Prostate gland (tissue), 2 donors: ENCODE measurements at regions not wholly inside any gene's neighbourhood (a gene's known extent, or its start where the extent isn't known, plus 50 kb on each side); places are given as distances from the start of the nearest gene placed in this dataset.

ENCODE experiments used
- DNase-seq: peaks from one replicate; pipeline ENCODE4 v3.0.0-alpha.2; 2019; ENCODE audit warnings: low spot score
- H3K27ac ChIP-seq, 2 donors: fragments of 200-600 bp; sonication (generic); 2 replicates each; pipeline ENCODE4 v1.5.1; 2017 to 2019
- H3K27me3 ChIP-seq: fragments of 200-600 bp; sonication (generic); replicated peaks from 2 replicates; pipeline ENCODE4 v1.5.1; 2019; ENCODE audit not compliant: insufficient read depth
- H3K36me3 ChIP-seq, 2 donors: fragments of 200-600 bp; sonication (generic); 1 replicate in 1 of 2; 2 replicates in 1 of 2; pipeline versions ENCODE4 v1.5.1 to v1.8.1; 2017 to 2019
- H3K4me1 ChIP-seq: fragments of 200-600 bp; sonication (generic); replicated peaks from 2 replicates; pipeline ENCODE4 v1.5.1; 2019
- H3K4me3 ChIP-seq, 2 donors: fragments of 200-600 bp; sonication (generic); 2 replicates each; pipeline ENCODE4 v1.5.1; 2017 to 2019
- H3K9me3 ChIP-seq: fragments of 200-600 bp; sonication (generic); 2 replicates; pipeline ENCODE4 v1.5.1; 2017
- CTCF ChIP-seq, 4 experiments: fragments of 200-600 bp in 2 of 4; fragments of 450-650 bp in 2 of 4; sonication (generic) in 2 of 4; IDR thresholded peaks; 1 replicate in 3 of 4; 2 replicates in 1 of 4; pipeline ENCODE4 v1.5.1; 2016 to 2019; ENCODE audit warnings: antibody characterized with exemption in 4 of 4, mild to moderate bottlenecking in 2 of 4, moderate library complexity in 2 of 4
- POLR2A ChIP-seq: fragments of 450-650 bp; IDR thresholded peaks from one replicate; pipeline ENCODE4 v1.6.1; 2016; ENCODE audit warnings: antibody characterized with exemption, mild to moderate bottlenecking
- POLR2AphosphoS5 ChIP-seq: sonication (generic); formaldehyde crosslinking; IDR thresholded peaks from one replicate; pipeline ENCODE4 v1.6.1; 2017; ENCODE audit warnings: antibody characterized with exemption
- WGBS: methylation state at CpG from one replicate; pipeline ENCODE4 v1.1.5; 2018; 5-methylcytosine and 5-hydroxymethylcytosine counted together
- intact Hi-C: fragments of 100-400 bp; cut with DNase I; formaldehyde crosslinking; loops from one replicate; pipeline ENCODE4 v1.14.2; 2022

- WGBS, result 39% methylated on average over 2 of the region's 2 CpGs
- Histone ChIP-seq H3K36me3 (no peaks in the 10 kb centered on the region), H3K4me3 (no peak overlapping the region), H3K4me1 (no peaks in the 10 kb centered on the region), H3K9me3 (no peaks in the 10 kb centered on the region), H3K27ac (no peak overlapping the region), H3K27me3 (no peaks in the 10 kb centered on the region)
- intact Hi-C loops, result no loop called here
- TF ChIP-seq POLR2AphosphoS5 (no peak), CTCF (IDR thresholded peaks at IDR 0.05) (no peak), POLR2A (no peak)
- DNase-seq, result no peak
Observed at GRCh38 chr3:192010490-192010889, 549.5 kb downstream of the PYDC2 start.

GRCh38 chr3:192011137-192011536 lies 550.2 kb downstream of the PYDC2 start:
- H3K4me1 ChIP-seq, result no peaks in the 10 kb centered on the region
- intact Hi-C loops, result no loop called here
- H3K9me3 ChIP-seq, result no peaks in the 10 kb centered on the region
- H3K36me3 ChIP-seq, result no peaks in the 10 kb centered on the region
- 64% methylated on average over 1 of the region's 1 CpG for WGBS
- TF ChIP-seq POLR2AphosphoS5 (peak; percentile 15), CTCF (IDR thresholded peaks at IDR 0.05) (no peak)
- H3K27me3 ChIP-seq, result no peaks in the 10 kb centered on the region
- no peak overlapping the region for H3K27ac ChIP-seq
- no peak for DNase-seq
- no peak overlapping the region for H3K4me3 ChIP-seq

GRCh38 chr3:192013110-192013509 lies 552.1 kb downstream of the PYDC2 start:
- Histone ChIP-seq H3K27me3 (no peaks in the 10 kb centered on the region), H3K4me3 (no peak overlapping the region), H3K4me1 (no peaks in the 10 kb centered on the region), H3K27ac (no peak overlapping the region), H3K36me3 (no peaks in the 10 kb centered on the region), H3K9me3 (no peaks in the 10 kb centered on the region)
- intact Hi-C loops, result no loop called here
- 97% methylated on average over 1 of the region's 1 CpG for WGBS
- no peak for DNase-seq
- TF ChIP-seq CTCF (IDR thresholded peaks at IDR 0.05) (no peak), POLR2A (no peak), POLR2AphosphoS5 (no peak)

DNA sequence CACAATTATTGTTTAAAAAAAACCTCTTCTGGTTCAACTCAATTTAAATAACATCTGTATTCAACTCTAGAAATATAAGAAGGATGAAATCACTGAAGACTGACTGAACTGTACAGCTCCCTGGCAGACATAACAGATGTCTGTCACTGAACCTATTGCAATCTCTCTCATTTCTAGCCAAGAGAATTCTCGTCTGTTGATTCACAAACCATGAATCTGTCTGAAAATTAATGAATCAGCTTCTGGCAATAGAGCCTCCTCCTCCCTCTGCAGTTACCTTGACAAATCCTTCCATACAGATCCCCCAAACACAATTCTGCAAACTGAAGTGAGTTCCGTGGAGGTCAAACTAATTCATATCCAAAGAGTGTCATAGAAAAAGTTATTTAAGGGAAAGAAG lies 561.4 kb downstream of the PYDC2 start:
- Histone ChIP-seq H3K4me3 (no peak overlapping the region), H3K36me3 (no peaks in the 10 kb centered on the region), H3K4me1 (no peaks in the 10 kb centered on the region), H3K27ac (no peak overlapping the region), H3K27me3 (no peaks in the 10 kb centered on the region), H3K9me3 (no peaks in the 10 kb centered on the region)
- WGBS, result 61% methylated on average over 2 of the region's 2 CpGs
- DNase-seq, result no peak
- TF ChIP-seq POLR2AphosphoS5 (no peak), POLR2A (no peak), CTCF (IDR thresholded peaks at IDR 0.05) (no peak)
- intact Hi-C loops, result no loop called here

DNA sequence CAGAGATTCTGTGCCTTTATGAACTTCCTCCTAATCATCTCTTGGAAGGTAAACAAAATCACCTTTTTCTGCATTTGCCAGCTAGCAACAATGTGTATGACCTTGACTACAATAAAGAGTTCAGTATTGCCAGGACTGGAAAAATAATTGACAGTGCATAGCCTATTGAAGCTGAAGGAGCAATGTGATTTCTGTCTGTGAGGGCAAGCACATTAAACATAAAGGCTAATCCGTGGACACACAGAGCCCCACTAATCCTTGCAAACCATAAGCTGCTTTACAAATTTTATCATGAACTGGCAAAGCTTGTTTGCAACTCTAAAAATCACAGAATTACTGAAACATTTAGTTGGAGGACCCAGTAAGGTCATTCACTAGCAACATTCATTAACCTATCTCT lies 563.8 kb downstream of the PYDC2 start:
- Histone ChIP-seq H3K27ac (no peak overlapping the region), H3K27me3 (no peaks in the 10 kb centered on the region), H3K9me3 (no peaks in the 10 kb centered on the region), H3K36me3 (no peaks in the 10 kb centered on the region), H3K4me1 (no peaks in the 10 kb centered on the region), H3K4me3 (no peak overlapping the region)
- intact Hi-C loops, result no loop called here
- DNase-seq, result no peak
- no peak for TF ChIP-seq POLR2A
- no peak for TF ChIP-seq CTCF (IDR thresholded peaks at IDR 0.05)
- TF ChIP-seq POLR2AphosphoS5, result no peak
- WGBS, result 92% methylated on average over 1 of the region's 1 CpG
